ENCODE measurements at regions not wholly inside any gene's neighbourhood (a gene's known extent, or its start where the extent isn't known, plus 50 kb on each side); places are given as distances from the start of the nearest gene placed in this dataset.
"Not testable (repeated sequence)": the region's sequence is repeated elsewhere in the genome, so short reads cannot be mapped to it uniquely, and the experiment has no call there.

- TF ChIP-seq KIAA2018 (CRISPR knock-in tag; IDR thresholded peaks at IDR 0.05; ENCODE audit: borderline replicate concordance) = no peak
- TF ChIP-seq PAXIP1 (CRISPR knock-in tag; conservative IDR thresholded peaks at IDR 0.05) = no peak
Measured at GRCh38 chr2:124986136-124986535, 961.0 kb downstream of the CNTNAP5 start (continued).

- H3K4me1 ChIP-seq (ENCODE audit: insufficient read depth, low read length); H3K27ac ChIP-seq (ENCODE audit: extremely low read length, insufficient read depth, low read length); CTCF ChIA-PET (ENCODE audit: low intra/inter-chr PET ratio, low total read pairs); H3K36me3 ChIP-seq (replicated peaks in 1 of 2; ENCODE audit: control insufficient read depth in 1 of 2, insufficient read depth in 2 of 2, low read length in 2 of 2); ATAC-seq; H4K20me1 ChIP-seq (ENCODE audit: insufficient read depth, low read length); BruUV-seq (replicated peaks); H2AFZ ChIP-seq (ENCODE audit: low read length); H3K79me2 ChIP-seq (ENCODE audit: insufficient read depth, low read length); in situ Hi-C loops (cut with HindIII; ENCODE audit: extremely low pct_ligation_motif_present, low pct_unique_long_range_greater_than_20kb); H3K27me3 ChIP-seq (ENCODE audit: control insufficient read depth in 1 of 2, insufficient read depth in 2 of 2, low read length in 2 of 2); H3K9ac ChIP-seq (ENCODE audit: insufficient read depth, low read depth, low read length); H3K4me3 ChIP-seq (replicated peaks in 1 of 3; ENCODE audit: insufficient read depth in 1 of 3, low read depth in 2 of 3, low read length in 3 of 3); H3K4me2 ChIP-seq (ENCODE audit: low read depth, low read length); FAIRE-seq; POLR2A ChIA-PET; intact Hi-C loops (cut with micrococcal nuclease; ENCODE audit: unreplicated experiment); DNase-seq (ENCODE audit: low spot score): not testable (repeated sequence)
- WGBS (ENCODE audit: low lambda C conversion rate) = 78% methylated on average over 11 of the region's 11 CpGs
- peaks cover 43% of the 10 kb centered on the region for H3K9me3 ChIP-seq (ENCODE audit: low read length)
Measured at GRCh38 chr2:124986870-124987269, 961.8 kb downstream of the CNTNAP5 start.

- CTCF ChIA-PET (ENCODE audit: low intra/inter-chr PET ratio, low total read pairs); in situ Hi-C loops (cut with HindIII; ENCODE audit: extremely low pct_ligation_motif_present, low pct_unique_long_range_greater_than_20kb); BruUV-seq (replicated peaks); ATAC-seq; H3K79me2 ChIP-seq (ENCODE audit: insufficient read depth, low read length); H3K27ac ChIP-seq (ENCODE audit: extremely low read length, insufficient read depth, low read length); POLR2A ChIA-PET; H3K27me3 ChIP-seq (ENCODE audit: control insufficient read depth in 1 of 2, insufficient read depth in 2 of 2, low read length in 2 of 2); H3K4me1 ChIP-seq (ENCODE audit: insufficient read depth, low read length); FAIRE-seq; DNase-seq (ENCODE audit: low spot score); H4K20me1 ChIP-seq (ENCODE audit: insufficient read depth, low read length); intact Hi-C loops (cut with micrococcal nuclease; ENCODE audit: unreplicated experiment); H3K9ac ChIP-seq (ENCODE audit: insufficient read depth, low read depth, low read length); H3K4me2 ChIP-seq (ENCODE audit: low read depth, low read length); H2AFZ ChIP-seq (ENCODE audit: low read length); H3K36me3 ChIP-seq (replicated peaks in 1 of 2; ENCODE audit: control insufficient read depth in 1 of 2, insufficient read depth in 2 of 2, low read length in 2 of 2); H3K4me3 ChIP-seq (replicated peaks in 1 of 3; ENCODE audit: insufficient read depth in 1 of 3, low read depth in 2 of 3, low read length in 3 of 3): not testable (repeated sequence)
- WGBS (ENCODE audit: low lambda C conversion rate) = 88% methylated on average over 14 of the region's 28 CpGs
- peaks cover 38% of the 10 kb centered on the region for H3K9me3 ChIP-seq (ENCODE audit: low read length)
Measured at GRCh38 chr2:124987436-124987835, 962.3 kb downstream of the CNTNAP5 start.

All from HepG2 (cell line).